ENCODE measurements at regions not wholly inside any gene's neighbourhood (a gene's known extent, or its start where the extent isn't known, plus 50 kb on each side); places are given as distances from the start of the nearest gene placed in this dataset.

GRCh38 chr3:153313302-153313965 is 151.4 kb downstream of the RAP2B start:
- no peak for DNase-seq (ENCODE audit: low read depth in 2 of 2)

DNA sequence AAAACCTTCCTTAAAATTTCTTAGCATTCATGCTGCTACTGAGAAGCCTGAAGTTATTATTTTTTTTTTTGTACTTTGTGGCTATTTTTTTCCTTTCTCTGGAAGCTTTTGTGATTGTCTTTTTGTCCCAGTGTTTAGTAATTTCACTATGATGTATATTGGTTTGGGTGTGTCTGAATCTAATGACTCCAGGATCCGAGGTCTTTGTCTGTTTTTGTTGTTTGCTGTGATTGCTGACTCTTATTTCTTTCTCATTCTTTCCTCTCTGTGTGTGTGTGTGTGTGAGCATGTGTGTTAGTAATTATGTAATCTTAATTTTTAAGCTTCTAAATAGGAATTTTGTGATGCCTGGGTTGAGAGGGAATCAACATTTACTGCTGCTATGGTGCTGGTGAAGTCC is 152.0 kb downstream of the RAP2B start:
- no peak for DNase-seq (ENCODE audit: low read depth in 2 of 2)

DNA sequence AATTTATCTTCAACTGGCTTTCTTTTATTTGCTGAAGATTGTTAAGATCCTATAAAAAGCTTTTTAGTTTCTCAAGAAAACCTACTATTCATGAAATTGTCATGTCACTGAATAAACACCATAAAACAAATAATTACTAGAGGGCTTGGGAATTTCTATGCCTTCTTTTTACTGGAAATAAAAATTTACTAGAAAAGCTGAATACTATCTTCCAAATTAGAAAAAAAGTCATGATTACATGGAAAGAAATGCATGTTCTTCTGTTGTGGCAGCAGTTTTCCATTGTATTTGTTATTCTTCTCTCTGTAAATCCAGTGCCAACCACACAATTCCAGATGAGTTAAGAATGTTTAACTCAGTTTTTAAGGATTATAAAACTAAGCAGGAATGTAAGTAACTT is 153.8 kb downstream of the RAP2B start:
- no peak for DNase-seq (ENCODE audit: low read depth in 2 of 2)

DNA sequence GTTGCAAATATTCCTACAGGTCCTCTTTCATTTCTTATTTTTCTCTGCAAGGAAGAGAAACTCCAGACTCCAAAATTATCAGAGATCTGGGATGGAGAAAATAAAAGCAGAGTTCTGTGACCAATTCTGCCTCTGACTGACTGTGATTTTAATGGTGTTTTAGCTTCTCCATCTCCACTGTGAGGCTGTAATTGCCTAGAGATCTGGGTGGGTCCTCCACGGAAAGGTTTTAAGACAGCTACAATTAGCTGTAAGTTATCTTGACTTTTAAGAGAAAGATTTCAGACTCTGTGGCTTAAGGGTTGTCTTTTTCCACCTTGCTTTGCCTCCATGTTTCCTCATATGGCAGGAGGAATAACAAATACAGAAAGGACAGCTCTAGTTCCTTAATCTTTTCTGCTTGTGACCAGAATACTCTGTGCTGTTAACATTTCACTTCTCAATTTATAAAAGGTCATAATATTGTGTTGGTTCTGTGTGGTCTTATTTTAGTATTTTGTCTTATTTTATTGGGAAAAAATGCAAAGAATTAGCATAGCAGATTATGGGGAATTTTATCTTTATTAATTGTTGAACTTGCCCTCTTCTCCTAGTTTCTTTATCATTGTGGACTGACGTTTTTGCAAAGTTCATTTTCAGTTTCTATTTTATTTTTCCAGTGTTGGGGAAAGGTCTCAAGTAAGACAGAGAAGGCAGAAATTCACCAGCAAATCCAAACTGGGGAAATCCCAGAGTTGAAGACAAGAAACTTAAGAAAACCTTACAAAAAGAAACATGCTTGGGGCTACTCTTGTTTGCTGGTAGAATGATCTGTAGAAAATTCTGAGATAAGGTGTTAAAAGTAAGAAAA is 157.9 kb downstream of the RAP2B start:
- DNase-seq (ENCODE audit: low read depth in 2 of 2), result no peak

DNA sequence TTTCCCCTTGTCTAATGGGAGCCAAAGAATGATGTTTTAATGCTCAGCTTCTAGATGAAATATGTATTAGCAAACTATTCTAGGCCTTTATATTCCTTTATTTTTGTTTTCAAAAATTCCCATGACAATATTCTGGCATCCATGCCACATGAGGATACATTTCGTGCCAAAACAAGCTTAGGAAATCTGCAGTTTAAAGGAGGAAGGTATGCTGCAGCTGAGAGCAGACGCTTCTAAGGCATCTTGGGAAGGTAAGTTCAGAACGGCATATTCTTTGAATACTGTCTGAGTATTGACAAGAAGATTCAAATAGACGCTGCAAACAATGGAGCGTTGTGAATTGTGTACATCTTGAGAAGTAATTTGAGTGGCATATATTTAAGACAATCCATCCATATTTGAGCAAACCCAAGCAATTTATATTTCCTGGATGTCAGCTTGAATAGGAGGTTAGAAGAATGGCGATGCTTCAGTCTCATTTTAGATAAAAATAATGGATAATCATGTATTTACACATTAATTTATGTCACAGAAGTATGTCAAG is 158.6 kb downstream of the RAP2B start:
- DNase-seq (ENCODE audit: low read depth in 2 of 2), result no peak

- DNase-seq (ENCODE audit: low read depth in 2 of 2), result no peak
Measured at GRCh38 chr3:153328690-153329089, 166.7 kb downstream of the RAP2B start.

DNA sequence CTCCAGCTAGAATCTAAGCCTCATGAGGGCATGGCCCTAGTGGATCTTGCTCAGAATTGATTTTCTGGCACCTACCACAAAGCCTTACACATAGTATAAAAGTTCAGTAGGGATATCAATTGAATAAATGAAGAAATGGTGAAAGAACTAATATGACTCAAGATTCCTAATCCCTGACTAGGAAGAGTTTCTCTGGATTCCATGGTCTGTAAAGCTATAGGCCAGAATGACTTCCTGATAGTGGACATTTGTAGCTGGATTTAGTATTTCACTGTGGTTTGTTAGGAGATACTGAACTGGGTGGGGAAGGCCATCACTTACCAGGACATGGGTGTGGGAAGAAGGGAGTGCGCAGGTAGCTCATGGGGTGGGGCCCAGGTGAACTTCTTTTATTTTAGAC is 168.9 kb downstream of the RAP2B start:
- no peak for DNase-seq (ENCODE audit: low read depth in 2 of 2)

DNA sequence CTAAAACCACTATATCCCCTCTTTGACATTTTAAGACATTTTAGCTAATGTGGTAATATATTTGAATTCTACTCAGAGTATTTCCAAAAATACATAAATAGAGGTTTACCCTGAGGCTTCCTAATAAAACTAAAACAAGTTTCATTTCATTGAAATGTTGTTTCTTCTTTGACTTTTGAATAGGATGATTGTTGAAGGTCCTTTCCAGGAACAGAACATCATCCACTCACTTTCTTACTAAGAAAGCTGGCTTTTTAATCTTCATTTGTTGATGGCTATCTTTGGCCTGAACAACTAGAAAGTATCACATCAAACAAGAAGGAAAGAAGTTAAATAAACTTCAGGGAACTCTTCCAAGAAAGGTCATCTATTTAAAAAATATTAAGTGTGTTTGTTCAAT is 169.7 kb downstream of the RAP2B start:
- no peak for DNase-seq (ENCODE audit: low read depth in 2 of 2)

- DNase-seq (ENCODE audit: low read depth in 2 of 2), result no peak
Measured at GRCh38 chr3:153334558-153334957, 172.5 kb downstream of the RAP2B start.

DNA sequence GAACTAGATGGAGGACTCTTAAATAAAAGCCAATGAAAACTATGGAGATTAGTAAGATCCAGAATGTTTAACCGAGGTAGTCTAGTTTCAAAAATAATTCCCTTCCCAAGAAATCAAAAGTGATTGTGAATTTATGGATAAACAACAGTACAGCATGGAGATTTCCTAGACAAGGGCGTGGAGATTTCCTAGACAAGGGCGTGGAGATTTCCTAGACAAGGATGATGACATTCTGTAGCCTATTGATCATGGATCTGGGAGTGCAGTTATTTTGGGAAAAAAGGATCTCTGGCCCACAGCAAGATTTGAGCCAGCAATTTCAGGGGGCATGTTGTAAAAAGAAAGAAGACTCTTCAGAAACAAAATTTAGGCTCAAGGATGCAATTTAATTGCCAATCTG is 175.3 kb downstream of the RAP2B start:
- no peak for DNase-seq (ENCODE audit: low read depth in 2 of 2)

- no peak for DNase-seq (ENCODE audit: low read depth in 2 of 2)
Measured at GRCh38 chr3:153338487-153338886, 176.5 kb downstream of the RAP2B start.

- DNase-seq (ENCODE audit: low read depth in 2 of 2), result no peak
Measured at GRCh38 chr3:153339065-153339464, 177.0 kb downstream of the RAP2B start.

DNA sequence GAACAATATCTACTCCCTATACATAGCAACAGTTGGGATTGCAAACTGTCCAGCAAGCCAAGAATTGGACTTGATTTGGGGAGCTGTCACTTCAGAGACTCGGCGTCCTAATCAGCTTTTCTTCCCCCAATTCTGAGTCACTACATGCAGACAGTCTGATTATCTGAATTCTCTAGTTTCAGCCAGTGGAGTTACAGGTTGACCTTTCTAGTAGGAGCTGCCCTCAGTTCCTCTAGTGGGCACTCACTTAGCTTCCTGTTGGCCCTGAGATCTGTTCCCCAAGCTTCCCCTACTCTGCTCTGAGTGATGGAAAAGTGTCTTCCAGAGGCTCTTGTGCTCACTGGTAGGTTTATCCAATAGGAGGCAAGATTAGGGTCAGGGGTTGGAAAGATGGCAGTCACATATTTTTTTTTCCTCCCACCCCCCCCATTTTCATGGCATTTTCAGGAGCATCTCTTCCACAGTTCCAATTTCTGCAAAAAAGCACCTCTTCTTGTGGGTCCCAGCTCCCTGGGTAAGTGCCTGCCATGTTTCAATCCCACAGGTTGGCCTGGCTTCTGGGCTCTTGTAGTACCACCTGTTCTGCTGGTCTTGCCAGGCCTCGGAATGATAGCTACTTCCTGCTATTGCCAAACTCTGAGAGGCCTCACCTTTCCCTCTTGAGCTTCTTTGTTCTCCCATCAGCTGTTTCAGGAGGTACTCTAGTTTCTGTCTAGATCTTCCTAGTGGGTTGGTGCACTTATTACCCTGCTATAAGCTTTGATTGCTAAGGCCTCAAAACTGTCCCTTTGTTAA is 182.2 kb downstream of the RAP2B start:
- DNase-seq (ENCODE audit: low read depth in 2 of 2), result no peak

GRCh38 chr3:153348457-153349107 is 186.6 kb downstream of the RAP2B start:
- no peak for DNase-seq (ENCODE audit: low read depth in 2 of 2)

GRCh38 chr3:153349108-153349499 is 187.1 kb downstream of the RAP2B start:
- no peak for DNase-seq (ENCODE audit: low read depth in 2 of 2)

GRCh38 chr3:153350420-153350819 is 188.4 kb downstream of the RAP2B start:
- DNase-seq (ENCODE audit: low read depth in 2 of 2), result no peak

DNA sequence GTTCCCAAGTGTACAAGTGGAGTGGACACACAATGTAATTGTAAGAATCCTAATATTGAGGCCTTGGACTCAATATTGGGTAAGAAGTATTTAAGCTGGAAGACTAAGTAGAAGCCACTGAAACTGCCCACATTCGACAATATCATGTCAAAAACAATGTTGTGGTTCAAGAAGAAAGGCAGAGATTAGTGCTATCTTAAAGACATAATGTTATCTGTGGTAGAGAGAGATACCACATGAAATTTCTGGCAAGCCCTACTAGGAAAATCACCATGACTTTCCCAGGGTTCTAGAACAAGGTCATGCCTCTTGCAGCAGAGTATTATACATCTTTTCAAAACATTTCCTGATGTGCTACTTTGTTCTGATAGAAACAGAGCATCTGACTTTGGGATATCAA is 192.6 kb downstream of the RAP2B start:
- no peak for DNase-seq (ENCODE audit: low read depth in 2 of 2)

DNA sequence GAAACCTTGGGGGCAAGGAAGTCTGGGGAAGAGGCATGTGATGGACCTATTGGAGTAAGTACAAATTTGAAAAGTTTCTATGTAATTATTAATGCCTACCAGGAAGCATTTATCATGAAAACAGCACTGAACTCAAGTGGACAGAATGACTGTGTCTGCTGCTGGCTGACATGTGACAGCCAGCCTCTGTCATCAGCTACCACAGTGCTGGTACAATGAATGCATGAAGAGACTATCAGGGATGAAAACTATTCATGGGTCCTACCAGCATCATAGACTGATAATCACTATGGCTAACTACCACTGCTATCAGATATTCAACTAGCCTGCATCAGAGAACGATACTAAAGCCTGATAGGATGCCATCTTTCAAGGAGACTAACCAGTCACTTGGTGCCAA is 193.5 kb downstream of the RAP2B start:
- DNase-seq (ENCODE audit: low read depth in 2 of 2), result no peak

- no peak for DNase-seq (ENCODE audit: low read depth in 2 of 2)
Measured at GRCh38 chr3:153356908-153357307, 194.9 kb downstream of the RAP2B start.

DNA sequence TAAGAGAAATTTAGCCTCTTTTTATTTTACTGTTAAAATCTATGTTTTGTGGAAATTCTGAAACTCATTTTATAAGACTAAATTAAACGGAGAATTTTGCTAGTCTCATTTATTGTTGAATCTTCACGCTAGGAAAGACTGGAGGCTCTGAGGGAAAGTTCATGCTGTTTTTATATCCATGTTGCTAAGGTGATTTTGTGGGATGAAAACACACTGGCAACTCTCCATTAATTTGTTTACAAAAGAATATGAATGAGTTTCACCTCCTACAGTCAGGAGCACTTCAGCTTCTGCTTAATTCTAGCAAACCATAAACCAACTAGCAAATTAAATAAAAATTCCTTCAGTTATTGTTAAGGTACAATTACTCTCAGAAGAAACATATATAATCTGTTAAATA is 195.4 kb downstream of the RAP2B start:
- no peak for DNase-seq (ENCODE audit: low read depth in 2 of 2)

- no peak for DNase-seq (ENCODE audit: low read depth in 2 of 2)
Measured at GRCh38 chr3:153369561-153370374, 207.7 kb downstream of the RAP2B start.
